IMR-90 (cell line): ENCODE measurements at regions not wholly inside any gene's neighbourhood (a gene's known extent, or its start where the extent isn't known, plus 50 kb on each side); places are given as distances from the start of the nearest gene placed in this dataset.

ENCODE experiments used
- ATAC-seq: fragments of 200-7000 bp; cut with Tn5 transposase; 2 replicates; pipeline ENCODE4 v1.9.1; 2020; ENCODE audit warnings: low read depth, mild to moderate bottlenecking, moderate library complexity
- BruUV-seq: library from RNA; stranded (reverse); fragments of 400-500 nt; replicated peaks from 2 replicates; lab custom pipeline; 2021; lab: Mats Ljungman, UMichigan
- CTCF ChIA-PET: fragments of 300-600 bp; formaldehyde crosslinking; extraction: SDS; loops from one replicate; lab custom pipeline; 2021; ENCODE audit warnings: antibody characterized with exemption; lab: Yijun Ruan, JAX
- POLR2A ChIA-PET: fragments of 300-600 bp; sonication (Branson Sonifier 250); formaldehyde crosslinking; loops from one replicate; lab custom pipeline; 2022; ENCODE audit warnings: antibody characterized with exemption; ENCODE audit not compliant: unreplicated experiment; lab: Charles Lee
- DNase-seq: peaks from one replicate; pipeline ENCODE4 v3.0.0; 2013
- H2AFZ ChIP-seq: replicated peaks from 2 replicates; pipeline ENCODE3; 2013; ENCODE audit warnings: low read length, mild to moderate bottlenecking; ENCODE audit not compliant: poor library complexity
- H2AK5ac ChIP-seq: 2 replicates; pipeline ENCODE4 v1.6.1; 2013; ENCODE audit warnings: low read depth, low read length, inconsistent platforms
- H2AK9ac ChIP-seq: replicated peaks from 2 replicates; pipeline ENCODE3; 2013; ENCODE audit warnings: mild to moderate bottlenecking, low read depth, low read length, moderate library complexity; ENCODE audit not compliant: poor library complexity
- H2BK120ac ChIP-seq: 2 replicates; pipeline ENCODE4 v1.6.1; 2013; ENCODE audit warnings: low read depth, low read length, inconsistent platforms
- H2BK15ac ChIP-seq: 3 replicates; pipeline ENCODE4 v1.6.1; 2013; ENCODE audit warnings: low read depth, low read length, inconsistent platforms
- H2BK20ac ChIP-seq: 2 replicates; pipeline ENCODE4 v1.6.1; 2013; ENCODE audit warnings: low read depth, mild to moderate bottlenecking, inconsistent platforms, low read length, moderate library complexity
- H2BK5ac ChIP-seq: 2 replicates; pipeline ENCODE4 v1.6.1; 2013; ENCODE audit warnings: mild to moderate bottlenecking, low read depth, low read length, inconsistent platforms; ENCODE audit not compliant: poor library complexity, severe bottlenecking
- H3K14ac ChIP-seq: replicated peaks from 2 replicates; pipeline ENCODE4 v1.6.1; 2013; ENCODE audit warnings: low read depth, low read length, inconsistent platforms
- H3K18ac ChIP-seq: 2 replicates; pipeline ENCODE4 v1.6.1; 2013; ENCODE audit warnings: low read depth, low read length, control low read depth
- H3K23ac ChIP-seq: 2 replicates; pipeline ENCODE4 v1.6.1; 2013; ENCODE audit warnings: low read depth, low read length, inconsistent platforms
- H3K27ac ChIP-seq: 2 replicates; pipeline ENCODE4 v1.5.1; 2013; ENCODE audit warnings: mild to moderate bottlenecking, control low read depth, low read length; ENCODE audit not compliant: insufficient read depth
- H3K27me3 ChIP-seq: 2 replicates; pipeline ENCODE4 v1.6.1; 2013; ENCODE audit warnings: low read length; ENCODE audit not compliant: control insufficient read depth, insufficient read depth
- H3K36me3 ChIP-seq: 2 replicates; pipeline ENCODE4 v1.6.1; 2013; ENCODE audit warnings: low read length, mixed read lengths; ENCODE audit not compliant: control insufficient read depth, insufficient read depth
- H3K4ac ChIP-seq: 2 replicates; pipeline ENCODE4 v1.6.1; 2013; ENCODE audit warnings: low read depth, low read length, inconsistent platforms
- H3K4me1 ChIP-seq: 2 replicates; pipeline ENCODE4 v1.6.1; 2013; ENCODE audit warnings: low read length, mixed read lengths; ENCODE audit not compliant: control insufficient read depth, insufficient read depth
- H3K4me2 ChIP-seq: 2 replicates; pipeline ENCODE4 v1.6.1; 2013; ENCODE audit warnings: low read depth, mild to moderate bottlenecking, control low read depth, low read length, moderate library complexity
- H3K4me3 ChIP-seq: 2 replicates; pipeline ENCODE4 v1.5.1; 2013; ENCODE audit warnings: low read depth, mild to moderate bottlenecking, control low read depth, low read length, moderate library complexity; ENCODE audit not compliant: insufficient read depth
- H3K56ac ChIP-seq: 2 replicates; pipeline ENCODE4 v1.6.1; 2013; ENCODE audit warnings: low read length, inconsistent platforms; ENCODE audit not compliant: insufficient read depth; ENCODE audit errors: extremely low read depth
- H3K79me1 ChIP-seq, 2 experiments: 2 replicates each; pipeline ENCODE4 v1.6.1; 2013; ENCODE audit warnings: low read length in 2 of 2, inconsistent platforms in 1 of 2, low read depth in 1 of 2
- H3K9ac ChIP-seq: 2 replicates; pipeline ENCODE4 v1.6.1; 2013; ENCODE audit warnings: low read depth, low read length, control low read depth
- H3K9me1 ChIP-seq: 2 replicates; pipeline ENCODE4 v1.6.1; 2013; ENCODE audit warnings: low read length, inconsistent platforms; ENCODE audit not compliant: insufficient read depth
- H3K9me3 ChIP-seq: 2 replicates; pipeline ENCODE4 v1.6.1; 2013; ENCODE audit warnings: low read length; ENCODE audit not compliant: control insufficient read depth, insufficient read depth
- H4K20me1 ChIP-seq: 2 replicates; pipeline ENCODE4 v1.6.1; 2013; ENCODE audit warnings: low read length, inconsistent platforms; ENCODE audit not compliant: insufficient read depth
- H4K5ac ChIP-seq: 2 replicates; pipeline ENCODE4 v1.6.1; 2013; ENCODE audit warnings: mild to moderate bottlenecking, low read depth, low read length, control low read depth
- H4K8ac ChIP-seq, 2 experiments: 2 replicates each; pipeline ENCODE4 v1.6.1; 2013; ENCODE audit warnings: low read depth in 2 of 2, low read length in 2 of 2, control low read depth in 1 of 2, inconsistent platforms in 1 of 2
- H4K91ac ChIP-seq: 2 replicates; pipeline ENCODE4 v1.6.1; 2013; ENCODE audit warnings: low read depth, low read length, inconsistent platforms; ENCODE audit not compliant: insufficient read depth
- BHLHE40 ChIP-seq: fragments of 150-350 bp; IDR thresholded peaks from 2 replicates; pipeline ENCODE4 v1.6.1; 2016; ENCODE audit warnings: mild to moderate bottlenecking, low read depth, low read length
- CEBPB ChIP-seq: IDR thresholded peaks from 2 replicates; pipeline ENCODE4 v1.6.1; 2012; ENCODE audit warnings: low read depth, low read length, improper control_type of control experiment
- CHD1 ChIP-seq: IDR thresholded peaks from 2 replicates; pipeline ENCODE4 v1.6.1; 2012; ENCODE audit warnings: low read depth, low read length, improper control_type of control experiment
- FOS ChIP-seq: fragments of 150-350 bp; IDR thresholded peaks from 2 replicates; pipeline ENCODE4 v1.6.1; 2016; ENCODE audit warnings: low read depth, low read length
- MAFK ChIP-seq: IDR thresholded peaks from 2 replicates; pipeline ENCODE4 v1.6.1; 2012; ENCODE audit warnings: low read depth, low read length, improper control_type of control experiment
- MAZ ChIP-seq: IDR thresholded peaks from 2 replicates; pipeline ENCODE4 v1.6.1; 2012; ENCODE audit warnings: low read depth, mild to moderate bottlenecking, low read length, improper control_type of control experiment, moderate library complexity, borderline replicate concordance
- MXI1 ChIP-seq: IDR thresholded peaks from 2 replicates; pipeline ENCODE4 v1.6.1; 2012; ENCODE audit warnings: low read depth, mild to moderate bottlenecking, low read length, moderate library complexity, borderline replicate concordance
- NFE2L2 ChIP-seq: fragments of 150-350 bp; IDR thresholded peaks from 2 replicates; pipeline ENCODE4 v1.6.1; 2016; ENCODE audit warnings: low read depth, mild to moderate bottlenecking, low read length
- POLR2A ChIP-seq: IDR thresholded peaks from 2 replicates; pipeline ENCODE4 v1.6.1; 2012; ENCODE audit warnings: mild to moderate bottlenecking, low read depth, low read length
- RAD21 ChIP-seq: IDR thresholded peaks from 2 replicates; pipeline ENCODE4 v1.6.1; 2012; ENCODE audit warnings: low read length, improper control_type of control experiment
- RCOR1 ChIP-seq: IDR thresholded peaks from 2 replicates; pipeline ENCODE4 v1.6.1; 2012; ENCODE audit warnings: mild to moderate bottlenecking, low read length, improper control_type of control experiment; ENCODE audit not compliant: insufficient replicate concordance
- RFX5 ChIP-seq: IDR thresholded peaks from 2 replicates; pipeline ENCODE4 v1.8.0; 2012; ENCODE audit warnings: low read depth, mild to moderate bottlenecking, low read length, moderate library complexity
- SMC3 ChIP-seq: fragments of 150-350 bp; IDR thresholded peaks from 2 replicates; pipeline ENCODE4 v1.6.1; 2016; ENCODE audit warnings: low read depth, mild to moderate bottlenecking, antibody characterized with exemption, low read length, moderate library complexity
- WGBS, 2 experiments: methylation state at CpG; one replicate each; pipeline versions ENCODE4 v1.1.5 to v1.1.7; 2013; ENCODE audit warnings: missing lambda C conversion rate in 2 of 2; ENCODE audit not compliant: insufficient read length in 1 of 2; ENCODE audit errors: extremely low coverage in 2 of 2; 5-methylcytosine and 5-hydroxymethylcytosine counted together
- dilution Hi-C: fragments of 300-500 bp; cut with HindIII; formaldehyde crosslinking; loops from one replicate; pipeline ENCODE4 v1.14.3; 2018; ENCODE audit warnings: low sequenced_read_pairs; ENCODE audit not compliant: unreplicated experiment
- in situ Hi-C: fragments of 300-500 bp; cut with MboI; formaldehyde crosslinking; loops from 3 replicates; pipeline ENCODE4 v1.14.3; 2019; ENCODE audit warnings: low sequenced_read_pairs, inconsistent platforms, mixed read lengths
- intact Hi-C: fragments of 100-400 bp; cut with micrococcal nuclease; formaldehyde crosslinking; loops from 2 replicates; pipeline ENCODE4 v1.10.0; 2022
- TF ChIP-seq, protein P1 (sequence below): fragments of 150-350 bp; IDR thresholded peaks from 2 replicates; pipeline ENCODE4 v1.6.1; 2017; ENCODE audit warnings: mild to moderate bottlenecking, antibody characterized with exemption, low read length, low read depth
- TF ChIP-seq, protein P2 (sequence below): fragments of 150-350 bp; IDR thresholded peaks from 2 replicates; pipeline ENCODE4 v1.6.1; 2016; ENCODE audit warnings: low read depth, mild to moderate bottlenecking, low read length, moderate library complexity, borderline replicate concordance

DNA sequence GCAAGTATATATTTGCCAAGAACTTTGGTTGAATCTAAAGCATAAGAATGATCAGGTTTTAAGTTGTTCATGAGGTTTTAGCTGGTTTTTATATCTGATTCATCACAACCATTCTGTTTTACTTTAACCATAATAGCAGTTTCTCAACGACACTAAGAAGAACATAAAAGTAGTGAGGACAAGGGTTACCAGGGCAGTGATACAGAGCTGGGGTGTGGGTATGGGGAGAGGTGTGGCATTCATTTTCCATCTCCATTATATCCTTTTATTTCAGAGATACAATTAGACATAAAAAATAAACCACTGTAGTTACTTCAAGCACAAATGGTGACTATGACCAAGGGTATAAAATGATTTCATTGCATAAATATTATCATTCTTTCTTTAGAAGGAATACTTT lies 149.8 kb upstream of the STEAP4 start:
- TF ChIP-seq, protein P1, sequence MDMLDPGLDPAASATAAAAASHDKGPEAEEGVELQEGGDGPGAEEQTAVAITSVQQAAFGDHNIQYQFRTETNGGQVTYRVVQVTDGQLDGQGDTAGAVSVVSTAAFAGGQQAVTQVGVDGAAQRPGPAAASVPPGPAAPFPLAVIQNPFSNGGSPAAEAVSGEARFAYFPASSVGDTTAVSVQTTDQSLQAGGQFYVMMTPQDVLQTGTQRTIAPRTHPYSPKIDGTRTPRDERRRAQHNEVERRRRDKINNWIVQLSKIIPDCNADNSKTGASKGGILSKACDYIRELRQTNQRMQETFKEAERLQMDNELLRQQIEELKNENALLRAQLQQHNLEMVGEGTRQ, result no peak
- no peak for TF ChIP-seq RAD21
- TF ChIP-seq MAFK, result no peak
- TF ChIP-seq POLR2A, result no peak
- TF ChIP-seq NFE2L2, result no peak
- no peak for TF ChIP-seq BHLHE40
- TF ChIP-seq CHD1, result no peak
- TF ChIP-seq, protein P2, sequence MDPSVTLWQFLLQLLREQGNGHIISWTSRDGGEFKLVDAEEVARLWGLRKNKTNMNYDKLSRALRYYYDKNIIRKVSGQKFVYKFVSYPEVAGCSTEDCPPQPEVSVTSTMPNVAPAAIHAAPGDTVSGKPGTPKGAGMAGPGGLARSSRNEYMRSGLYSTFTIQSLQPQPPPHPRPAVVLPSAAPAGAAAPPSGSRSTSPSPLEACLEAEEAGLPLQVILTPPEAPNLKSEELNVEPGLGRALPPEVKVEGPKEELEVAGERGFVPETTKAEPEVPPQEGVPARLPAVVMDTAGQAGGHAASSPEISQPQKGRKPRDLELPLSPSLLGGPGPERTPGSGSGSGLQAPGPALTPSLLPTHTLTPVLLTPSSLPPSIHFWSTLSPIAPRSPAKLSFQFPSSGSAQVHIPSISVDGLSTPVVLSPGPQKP, result no peak
- no peak for TF ChIP-seq MAZ
- no peak for TF ChIP-seq SMC3
- no peak for TF ChIP-seq MXI1
- no peak for TF ChIP-seq CEBPB
- TF ChIP-seq RFX5, result no peak
- no peak for TF ChIP-seq RCOR1
- TF ChIP-seq FOS, result no peak
- no peak overlapping the region for H4K5ac ChIP-seq
- no peak overlapping the region for H2AFZ ChIP-seq
- no peak overlapping the region for H3K4ac ChIP-seq
- no peak overlapping the region for H3K4me2 ChIP-seq
- no peaks in the 10 kb centered on the region for H3K9me1 ChIP-seq
- H3K27me3 ChIP-seq, result no peaks in the 10 kb centered on the region
- no peaks in the 10 kb centered on the region for H3K4me1 ChIP-seq
- no peak overlapping the region for H3K23ac ChIP-seq
- dilution Hi-C loops, result no loop called here
- no peaks in the 10 kb centered on the region for H4K20me1 ChIP-seq
- H2BK15ac ChIP-seq, result no peak overlapping the region
- ChIA-PET CTCF (no interaction called here), POLR2A (no interaction called here)
- H3K18ac ChIP-seq, result no peak overlapping the region
- H2BK20ac ChIP-seq, result no peak overlapping the region
- H3K9ac ChIP-seq, result no peak overlapping the region
- no peak overlapping the region for H3K14ac ChIP-seq
- peaks cover 7% of the 10 kb centered on the region for H3K9me3 ChIP-seq
- intact Hi-C loops, result no loop called here
- H4K91ac ChIP-seq, result no peak overlapping the region
- no peak overlapping the region for H2BK120ac ChIP-seq
- H3K79me1 ChIP-seq, result no peaks in the 10 kb centered on the region
- no peak overlapping the region for H4K8ac ChIP-seq
- in situ Hi-C loops, result no loop called here
- H3K27ac ChIP-seq, result no peak overlapping the region
- H3K36me3 ChIP-seq, result no peaks in the 10 kb centered on the region
- BruUV-seq, result no TSS peak
- DNase-seq, result no peak
- no peak overlapping the region for H3K56ac ChIP-seq
- no peak overlapping the region for H2BK5ac ChIP-seq
- ATAC-seq, result no peak
- WGBS, 2 experiments, result no CpG with 5 or more reads among the region's 1 CpG
- H3K4me3 ChIP-seq, result no peak overlapping the region
- no peak overlapping the region for H2AK9ac ChIP-seq
- H2AK5ac ChIP-seq, result no peak overlapping the region
